Keratinocyte (primary cell): ENCODE measurements at regions not wholly inside any gene's neighbourhood (a gene's known extent, or its start where the extent isn't known, plus 50 kb on each side); places are given as distances from the start of the nearest gene placed in this dataset.

Experiments used
- CTCF ChIP-seq, 3 experiments: IDR thresholded peaks in 1 of 3; conservative IDR thresholded peaks in 1 of 3; optimal IDR thresholded peaks in 1 of 3; 2 replicates in 2 of 3; 3 replicates in 1 of 3; pipeline versions ENCODE3 to v1.5.1; 2011; ENCODE audit warnings: low read length in 3 of 3, mild to moderate bottlenecking in 3 of 3, moderate library complexity in 2 of 3, control low read depth in 1 of 3, inconsistent platforms in 1 of 3; ENCODE audit not compliant: insufficient read depth in 2 of 3; ENCODE audit errors: extremely low read depth in 1 of 3
- EZH2 ChIP-seq: IDR thresholded peaks from one replicate; pipeline ENCODE4 v1.6.1; 2012; ENCODE audit warnings: inconsistent platforms, mild to moderate bottlenecking, low read length, moderate library complexity

GRCh38 chr14:39576736-39577135 lies 144.5 kb upstream of the FBXO33 start:
- no peak for TF ChIP-seq CTCF (optimal IDR thresholded peaks at IDR 0.05 in 1 of 3, IDR thresholded peaks at IDR 0.05 in 1 of 3, conservative IDR thresholded peaks at IDR 0.05 in 1 of 3; ENCODE audit: extremely low read depth in 1 of 3, insufficient read depth in 2 of 3, low read length in 3 of 3)
- no peak for TF ChIP-seq EZH2
